22Rv1 (cell line): ENCODE measurements at regions not wholly inside any gene's neighbourhood (a gene's known extent, or its start where the extent isn't known, plus 50 kb on each side); places are given as distances from the start of the nearest gene placed in this dataset.

ENCODE experiments used
- H3K27ac ChIP-seq: fragments of 450-650 bp; 2 replicates; pipeline ENCODE4 v1.5.1; 2017
- CTCF ChIP-seq: fragments of 450-650 bp; IDR thresholded peaks from 2 replicates; pipeline ENCODE4 v1.5.1; 2017; ENCODE audit warnings: mild to moderate bottlenecking
- ZFX ChIP-seq: fragments of 450-650 bp; IDR thresholded peaks from 2 replicates; pipeline ENCODE4 v1.6.1; 2017; ENCODE audit warnings: antibody characterized with exemption, borderline replicate concordance

GRCh38 chr10:130989670-130990232, 321.8 kb downstream of the TCERG1L start:
- no peak overlapping the region for H3K27ac ChIP-seq
- TF ChIP-seq ZFX = no peak
- no peak for TF ChIP-seq CTCF

GRCh38 chr10:130990486-130990885, 321.0 kb downstream of the TCERG1L start:
- no peak overlapping the region for H3K27ac ChIP-seq
- TF ChIP-seq CTCF (no peak), ZFX (no peak)

GRCh38 chr10:130992802-130993523, 318.6 kb downstream of the TCERG1L start:
- TF ChIP-seq CTCF (no peak), ZFX (no peak)
- no peak overlapping the region for H3K27ac ChIP-seq

GRCh38 chr10:130993612-130994011, 317.9 kb downstream of the TCERG1L start:
- TF ChIP-seq ZFX = no peak
- TF ChIP-seq CTCF = no peak
- no peak overlapping the region for H3K27ac ChIP-seq

GRCh38 chr10:130994191-130994590, 317.3 kb downstream of the TCERG1L start:
- no peak for TF ChIP-seq CTCF
- no peak for TF ChIP-seq ZFX
- H3K27ac ChIP-seq = no peak overlapping the region

GRCh38 chr10:130994845-130995244, 316.7 kb downstream of the TCERG1L start:
- no peak for TF ChIP-seq CTCF
- TF ChIP-seq ZFX = no peak
- no peak overlapping the region for H3K27ac ChIP-seq

DNA sequence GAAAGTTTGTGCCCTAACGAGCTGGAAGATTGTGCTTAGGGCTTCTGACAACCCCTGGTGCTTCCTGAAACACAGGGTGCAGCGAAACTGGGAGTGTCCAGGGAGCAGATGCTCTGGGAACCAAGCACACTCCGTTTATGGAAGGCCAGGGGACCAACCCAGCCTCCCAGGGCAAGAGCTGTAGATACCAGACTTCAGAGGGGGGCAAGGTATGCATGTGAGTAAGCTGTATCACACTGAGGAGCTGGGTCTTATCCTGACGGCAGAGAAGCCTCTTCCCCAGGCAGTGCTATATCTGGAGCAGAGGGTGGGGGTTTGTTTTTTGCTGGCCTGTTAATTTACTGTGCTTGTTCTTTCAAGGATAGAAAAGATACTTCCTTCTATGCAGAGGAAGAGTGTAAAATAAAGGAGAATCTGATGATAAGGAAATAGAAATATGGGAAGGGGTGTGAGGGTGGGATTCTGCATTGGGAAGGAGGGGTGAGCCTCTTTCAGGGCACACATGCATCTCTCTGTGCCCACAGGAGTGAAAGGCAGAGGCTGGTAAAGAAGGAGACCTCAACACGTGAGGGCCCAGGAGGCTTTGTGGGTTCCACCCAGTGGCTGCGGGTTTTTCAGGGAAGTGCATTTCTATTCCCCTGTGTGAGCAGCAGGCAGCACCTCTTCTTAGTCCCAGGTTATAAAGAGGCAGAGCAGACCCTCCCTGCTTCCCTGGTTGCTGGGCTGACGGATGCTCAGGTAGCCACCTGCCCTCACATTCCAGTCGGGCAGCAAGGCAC, 314.1 kb downstream of the TCERG1L start:
- no peak overlapping the region for H3K27ac ChIP-seq
- TF ChIP-seq CTCF = no peak
- TF ChIP-seq ZFX = no peak
